ENCODE measurements at regions not wholly inside any gene's neighbourhood (a gene's known extent, or its start where the extent isn't known, plus 50 kb on each side); places are given as distances from the start of the nearest gene placed in this dataset.

- no peak for ATAC-seq
- DNase-seq (ENCODE audit: low spot score): no peak
- intact Hi-C loops (cut with DNase I): no loop called here
These were observed 187.5 kb upstream of the CDH11 start for GRCh38 chr16:65309354-65309753.

GRCh38 chr16:65308506-65308905 is 186.6 kb upstream of the CDH11 start:
- intact Hi-C loops (cut with DNase I): no loop called here
- ATAC-seq (no peak), DNase-seq (ENCODE audit: low spot score) (no peak)

GRCh38 chr16:65307286-65307685 is 185.4 kb upstream of the CDH11 start:
- intact Hi-C loops (cut with DNase I): no loop called here
- DNase-seq (ENCODE audit: low spot score) (no peak), ATAC-seq (no peak)

GRCh38 chr16:65306722-65307121 is 184.9 kb upstream of the CDH11 start:
- DNase-seq (ENCODE audit: low spot score) (no peak), ATAC-seq (no peak)
- intact Hi-C loops (cut with DNase I): no loop called here

- DNase-seq (ENCODE audit: low spot score) (no peak), ATAC-seq (no peak)
- intact Hi-C loops (cut with DNase I): no loop called here
These were observed 184.4 kb upstream of the CDH11 start for GRCh38 chr16:65306300-65306699.

GRCh38 chr16:65305266-65305959 is 183.6 kb upstream of the CDH11 start:
- DNase-seq (ENCODE audit: low spot score): no peak
- intact Hi-C loops (cut with DNase I): no loop called here
- ATAC-seq: no peak

GRCh38 chr16:65301029-65301428 is 179.2 kb upstream of the CDH11 start:
- intact Hi-C loops (cut with DNase I): no loop called here
- DNase-seq (ENCODE audit: low spot score): no peak
- no peak for ATAC-seq

- intact Hi-C loops (cut with DNase I): no loop called here
- DNase-seq (ENCODE audit: low spot score) (no peak), ATAC-seq (peak; percentile 63)
These were observed 175.6 kb upstream of the CDH11 start for GRCh38 chr16:65297453-65297852.

- DNase-seq (ENCODE audit: low spot score) (no peak), ATAC-seq (no peak)
- intact Hi-C loops (cut with DNase I): no loop called here
These were observed 173.7 kb upstream of the CDH11 start for GRCh38 chr16:65295527-65295926.

GRCh38 chr16:65294708-65295107 is 172.8 kb upstream of the CDH11 start:
- ATAC-seq: no peak
- intact Hi-C loops (cut with DNase I): no loop called here
- DNase-seq (ENCODE audit: low spot score): no peak

- DNase-seq (ENCODE audit: low spot score): no peak
- no peak for ATAC-seq
- intact Hi-C loops (cut with DNase I): no loop called here
These were observed 172.3 kb upstream of the CDH11 start for GRCh38 chr16:65294165-65294564.

- no peak for ATAC-seq
- DNase-seq (ENCODE audit: low spot score): no peak
- intact Hi-C loops (cut with DNase I): no loop called here
These were observed 167.2 kb upstream of the CDH11 start for GRCh38 chr16:65289022-65289421.

- ATAC-seq: no peak
- no peak for DNase-seq (ENCODE audit: low spot score)
- intact Hi-C loops (cut with DNase I): no loop called here
These were observed 165.4 kb upstream of the CDH11 start for GRCh38 chr16:65287307-65287706.

GRCh38 chr16:65285128-65286048 is 163.5 kb upstream of the CDH11 start:
- ATAC-seq (no peak), DNase-seq (ENCODE audit: low spot score) (no peak)
- intact Hi-C loops (cut with DNase I): no loop called here

- peak; percentile 59 for ATAC-seq
These were observed 162.8 kb upstream of the CDH11 start for GRCh38 chr16:65284626-65285025.

GRCh38 chr16:65283181-65283651 is 161.4 kb upstream of the CDH11 start:
- intact Hi-C loops (cut with DNase I): no loop called here
- ATAC-seq: no peak
- DNase-seq (ENCODE audit: low spot score): no peak

More at GRCh38 chr16:65284626-65285025, 162.8 kb upstream of the CDH11 start:
- no peak for DNase-seq (ENCODE audit: low spot score)
- intact Hi-C loops (cut with DNase I): no loop called here

GRCh38 chr16:65281586-65281985 is 159.7 kb upstream of the CDH11 start:
- ATAC-seq (no peak), DNase-seq (ENCODE audit: low spot score) (no peak)
- intact Hi-C loops (cut with DNase I): no loop called here

GRCh38 chr16:65280845-65281512 is 159.1 kb upstream of the CDH11 start:
- DNase-seq (ENCODE audit: low spot score) (no peak), ATAC-seq (peak; percentile 17)
- intact Hi-C loops (cut with DNase I): no loop called here

- intact Hi-C loops (cut with DNase I): no loop called here
- no peak for DNase-seq (ENCODE audit: low spot score)
- ATAC-seq: no peak
These were observed 157.7 kb upstream of the CDH11 start for GRCh38 chr16:65279576-65279975.

- DNase-seq (ENCODE audit: low spot score) (no peak), ATAC-seq (no peak)
- intact Hi-C loops (cut with DNase I): no loop called here
These were observed 157.0 kb upstream of the CDH11 start for GRCh38 chr16:65278874-65279273.

All from sciatic nerve (tissue), 2 donors.